Daoy (cell line): ENCODE measurements at regions not wholly inside any gene's neighbourhood (a gene's known extent, or its start where the extent isn't known, plus 50 kb on each side); places are given as distances from the start of the nearest gene placed in this dataset.

Experiments
- DNase-seq: peaks from one replicate; pipeline ENCODE4 v3.0.0-alpha.2; 2015; ENCODE audit warnings: low read depth

GRCh38 chr11:79794484-79795393 is 353.9 kb upstream of the TENM4 start:
- no peak for DNase-seq

- DNase-seq = no peak
Measured at GRCh38 chr11:79794057-79794456, 353.2 kb upstream of the TENM4 start.

- DNase-seq = no peak
Measured at GRCh38 chr11:79786961-79787360, 346.1 kb upstream of the TENM4 start.

- DNase-seq = no peak
Measured at GRCh38 chr11:79783833-79784232, 343.0 kb upstream of the TENM4 start.

GRCh38 chr11:79768343-79768742 is 327.5 kb upstream of the TENM4 start:
- DNase-seq = no peak

- no peak for DNase-seq
Measured at GRCh38 chr11:79762279-79762921, 321.6 kb upstream of the TENM4 start.

- DNase-seq = no peak
Measured at GRCh38 chr11:79758325-79758724, 317.5 kb upstream of the TENM4 start.

- no peak for DNase-seq
Measured at GRCh38 chr11:79747406-79747805, 306.6 kb upstream of the TENM4 start.

- DNase-seq = no peak
Measured at GRCh38 chr11:79744941-79745340, 304.1 kb upstream of the TENM4 start.

GRCh38 chr11:79742176-79742575 is 301.3 kb upstream of the TENM4 start:
- no peak for DNase-seq

- DNase-seq = no peak
Measured at GRCh38 chr11:79739591-79739990, 298.8 kb upstream of the TENM4 start.

- no peak for DNase-seq
Measured at GRCh38 chr11:79727221-79727620, 286.4 kb upstream of the TENM4 start.

- no peak for DNase-seq
Measured at GRCh38 chr11:79720115-79720514, 279.3 kb upstream of the TENM4 start.

- peak; percentile 11 for DNase-seq
Measured at GRCh38 chr11:79708319-79708932, 267.6 kb upstream of the TENM4 start.

GRCh38 chr11:79705648-79706047 is 264.8 kb upstream of the TENM4 start:
- DNase-seq = no peak

GRCh38 chr11:79702303-79702702 is 261.5 kb upstream of the TENM4 start:
- DNase-seq = no peak

- no peak for DNase-seq
Measured at GRCh38 chr11:79699246-79699645, 258.4 kb upstream of the TENM4 start.

- no peak for DNase-seq
Measured at GRCh38 chr11:79697905-79698304, 257.1 kb upstream of the TENM4 start.

GRCh38 chr11:79694368-79694767 is 253.5 kb upstream of the TENM4 start:
- DNase-seq = no peak

GRCh38 chr11:79691445-79691844 is 250.6 kb upstream of the TENM4 start:
- no peak for DNase-seq

- no peak for DNase-seq
Measured at GRCh38 chr11:79686703-79687419, 246.0 kb upstream of the TENM4 start.

- no peak for DNase-seq
Measured at GRCh38 chr11:79683930-79684329, 243.1 kb upstream of the TENM4 start.
